T-helper 1 cell treated with Interleukin-12 subunit alpha and Interleukin-12 subunit beta and Interleukin-4 antibody, amounts not matched to agents 30 μg/mL and 1 μg/mL, for 36 hours (primary cell): ENCODE measurements at regions not wholly inside any gene's neighbourhood (a gene's known extent, or its start where the extent isn't known, plus 50 kb on each side); places are given as distances from the start of the nearest gene placed in this dataset.
"Not testable (repeated sequence)": the region's sequence is repeated elsewhere in the genome, so short reads cannot be mapped to it uniquely, and the experiment has no call there.

ENCODE experiments used
- H3K27ac Mint-ChIP-seq: one replicate; pipeline ENCODE4 v1.8.0; 2021; ENCODE audit warnings: mild to moderate bottlenecking, mixed read lengths
- H3K27me3 Mint-ChIP-seq: one replicate; pipeline ENCODE4 v1.8.0; 2021; ENCODE audit warnings: low read depth, mixed read lengths
- H3K36me3 Mint-ChIP-seq: one replicate; pipeline ENCODE4 v1.8.0; 2021; ENCODE audit warnings: low read depth, mixed read lengths
- H3K4me1 Mint-ChIP-seq: one replicate; pipeline ENCODE4 v1.8.0; 2021; ENCODE audit warnings: low read depth, mixed read lengths
- H3K4me3 Mint-ChIP-seq: one replicate; pipeline ENCODE4 v1.8.0; 2021; ENCODE audit warnings: mild to moderate bottlenecking, moderate library complexity, mixed read lengths
- H3K9me3 Mint-ChIP-seq: one replicate; pipeline ENCODE4 v1.8.0; 2021; ENCODE audit warnings: mixed read lengths

DNA sequence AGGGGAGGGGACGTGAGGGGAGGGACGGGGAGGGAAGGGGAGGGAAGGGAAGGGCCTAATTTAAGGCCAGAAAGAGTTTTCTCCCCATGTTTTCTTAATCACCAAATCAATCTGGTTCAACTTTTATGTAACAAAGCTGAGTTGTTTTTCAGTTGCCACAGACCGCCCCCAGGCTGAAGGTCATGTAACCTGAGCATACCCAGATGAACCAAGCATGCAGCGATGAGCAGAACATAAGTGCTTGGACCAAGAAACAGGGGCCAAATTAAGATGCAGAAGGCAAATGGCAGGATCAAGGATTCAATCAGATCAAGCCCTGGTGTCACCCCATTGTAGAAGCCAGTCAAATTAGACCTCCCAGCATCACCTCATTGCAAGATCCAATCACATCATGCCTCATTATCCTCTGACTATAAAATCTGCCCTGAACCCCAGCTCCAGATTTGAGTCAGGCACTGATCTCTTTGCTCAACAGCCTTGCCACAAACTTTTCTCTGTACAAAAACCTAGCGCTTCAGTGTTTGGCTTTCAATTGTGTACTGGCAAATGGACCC is 113.5 kb upstream of the TNPO1 start:
- H3K4me1 Mint-ChIP-seq, result no peaks in the 10 kb centered on the region
- no peaks in the 10 kb centered on the region for H3K36me3 Mint-ChIP-seq
- H3K4me3 Mint-ChIP-seq, result no peak overlapping the region
- no peaks in the 10 kb centered on the region for H3K9me3 Mint-ChIP-seq
- peaks cover 4% of the 10 kb centered on the region for H3K27me3 Mint-ChIP-seq
- no peak overlapping the region for H3K27ac Mint-ChIP-seq

GRCh38 chr5:72702105-72702504 is 114.4 kb upstream of the TNPO1 start:
- not testable (repeated sequence) for H3K27ac Mint-ChIP-seq, H3K4me1 Mint-ChIP-seq, H3K9me3 Mint-ChIP-seq, H3K4me3 Mint-ChIP-seq, H3K36me3 Mint-ChIP-seq, H3K27me3 Mint-ChIP-seq

DNA sequence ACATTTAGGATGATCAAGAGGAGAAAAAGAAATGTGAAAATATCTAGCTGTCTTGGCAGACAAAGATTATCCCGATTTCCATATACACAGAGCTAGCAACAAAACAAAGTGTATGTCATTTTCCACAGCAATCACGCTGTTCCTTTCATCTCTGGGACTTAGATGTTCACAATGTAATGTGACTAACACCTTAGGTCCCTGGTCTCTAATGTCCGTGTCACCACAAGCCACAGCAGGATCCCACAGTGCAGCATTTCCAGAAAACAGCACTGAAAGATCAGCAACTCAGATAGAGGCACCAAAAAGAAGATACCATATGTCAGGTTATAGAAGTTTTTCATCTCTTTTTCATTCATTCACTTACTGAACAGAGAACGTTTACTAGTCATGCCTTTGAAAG is 118.0 kb upstream of the TNPO1 start:
- Mint-ChIP-seq H3K27ac (no peak overlapping the region), H3K4me1 (no peaks in the 10 kb centered on the region), H3K27me3 (peaks cover 9% of the 10 kb centered on the region), H3K4me3 (no peak overlapping the region), H3K9me3 (no peaks in the 10 kb centered on the region), H3K36me3 (no peaks in the 10 kb centered on the region)

GRCh38 chr5:72697622-72698021 is 118.8 kb upstream of the TNPO1 start:
- H3K9me3 Mint-ChIP-seq, result no peaks in the 10 kb centered on the region
- no peaks in the 10 kb centered on the region for H3K4me1 Mint-ChIP-seq
- H3K27ac Mint-ChIP-seq, result no peak overlapping the region
- H3K27me3 Mint-ChIP-seq, result peaks cover 15% of the 10 kb centered on the region
- H3K36me3 Mint-ChIP-seq, result no peaks in the 10 kb centered on the region
- no peak overlapping the region for H3K4me3 Mint-ChIP-seq

DNA sequence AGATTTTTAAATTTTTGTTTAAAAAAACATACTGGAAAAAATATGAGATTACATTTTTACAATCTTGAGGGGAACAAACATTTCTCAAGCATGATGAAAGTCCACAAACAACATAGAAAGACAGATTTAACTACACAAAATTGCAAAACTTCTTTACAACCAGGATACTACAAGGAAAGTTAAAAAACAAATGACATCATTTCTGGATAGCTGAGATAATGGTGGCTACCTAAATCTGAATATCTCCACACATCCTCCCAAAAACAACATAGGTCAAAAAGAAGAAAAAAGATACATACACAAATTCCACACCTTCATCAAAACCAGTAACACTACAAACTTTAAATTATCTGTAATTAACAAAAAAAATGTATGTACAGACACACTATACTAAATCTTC is 120.8 kb upstream of the TNPO1 start:
- Mint-ChIP-seq H3K27ac (no peak overlapping the region), H3K4me3 (no peak overlapping the region), H3K27me3 (peaks cover 15% of the 10 kb centered on the region), H3K9me3 (no peaks in the 10 kb centered on the region), H3K4me1 (no peaks in the 10 kb centered on the region), H3K36me3 (no peaks in the 10 kb centered on the region)

DNA sequence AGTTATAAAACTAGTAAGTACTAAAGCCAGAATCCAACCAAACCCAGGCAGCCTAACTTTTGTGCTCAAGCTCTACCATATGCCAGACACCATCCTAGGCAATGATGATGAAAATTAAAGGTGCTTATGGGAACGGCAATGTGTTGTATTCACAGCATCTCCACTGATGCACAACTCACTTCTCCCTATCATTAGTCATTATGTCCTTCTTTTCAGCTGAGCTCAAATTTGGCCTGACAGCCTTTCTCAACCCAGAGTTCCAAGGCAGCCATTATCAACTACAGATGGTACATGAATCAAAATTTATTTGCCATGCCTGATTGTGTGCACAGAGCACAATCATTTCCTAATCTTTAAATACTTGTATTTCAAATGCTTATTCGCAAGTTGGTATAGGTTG is 121.6 kb upstream of the TNPO1 start:
- Mint-ChIP-seq H3K27ac (no peak overlapping the region), H3K9me3 (no peaks in the 10 kb centered on the region), H3K27me3 (peaks cover 15% of the 10 kb centered on the region)

GRCh38 chr5:72693546-72694205 is 122.8 kb upstream of the TNPO1 start:
- Mint-ChIP-seq H3K27ac (no peak overlapping the region), H3K4me3 (no peak overlapping the region), H3K36me3 (no peaks in the 10 kb centered on the region), H3K4me1 (no peaks in the 10 kb centered on the region), H3K27me3 (peaks cover 12% of the 10 kb centered on the region), H3K9me3 (no peaks in the 10 kb centered on the region)

More for the DNA sequence above, 121.6 kb upstream of the TNPO1 start:
- no peaks in the 10 kb centered on the region for H3K4me1 Mint-ChIP-seq
- H3K4me3 Mint-ChIP-seq, result no peak overlapping the region
- no peaks in the 10 kb centered on the region for H3K36me3 Mint-ChIP-seq

GRCh38 chr5:72692651-72693442 is 123.6 kb upstream of the TNPO1 start:
- no peaks in the 10 kb centered on the region for H3K9me3 Mint-ChIP-seq
- H3K27me3 Mint-ChIP-seq, result peaks cover 10% of the 10 kb centered on the region
- H3K4me1 Mint-ChIP-seq, result no peaks in the 10 kb centered on the region
- H3K36me3 Mint-ChIP-seq, result no peaks in the 10 kb centered on the region
- no peak overlapping the region for H3K27ac Mint-ChIP-seq
- H3K4me3 Mint-ChIP-seq, result no peak overlapping the region

DNA sequence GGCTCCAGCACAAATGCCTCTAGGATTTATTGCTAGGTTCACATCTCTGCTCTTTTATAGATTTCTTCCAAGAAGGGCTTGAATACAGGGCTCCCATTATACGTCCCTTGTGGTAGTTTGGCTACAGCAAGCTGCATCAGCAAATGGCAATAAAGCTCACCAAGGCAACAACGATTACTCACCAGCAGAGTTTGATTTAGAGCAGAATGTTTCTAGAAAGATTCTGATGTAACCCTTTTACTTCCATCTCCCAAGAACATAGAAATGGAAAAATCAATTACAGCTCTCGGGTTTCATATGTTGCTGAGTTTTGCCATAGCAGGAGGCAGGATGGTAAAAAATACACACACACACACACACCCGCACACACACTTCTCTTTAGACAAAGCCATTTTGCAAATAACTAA is 124.2 kb upstream of the TNPO1 start:
- Mint-ChIP-seq H3K27me3 (peaks cover 10% of the 10 kb centered on the region), H3K36me3 (no peaks in the 10 kb centered on the region), H3K4me1 (no peaks in the 10 kb centered on the region), H3K4me3 (no peak overlapping the region), H3K27ac (no peak overlapping the region), H3K9me3 (no peaks in the 10 kb centered on the region)

DNA sequence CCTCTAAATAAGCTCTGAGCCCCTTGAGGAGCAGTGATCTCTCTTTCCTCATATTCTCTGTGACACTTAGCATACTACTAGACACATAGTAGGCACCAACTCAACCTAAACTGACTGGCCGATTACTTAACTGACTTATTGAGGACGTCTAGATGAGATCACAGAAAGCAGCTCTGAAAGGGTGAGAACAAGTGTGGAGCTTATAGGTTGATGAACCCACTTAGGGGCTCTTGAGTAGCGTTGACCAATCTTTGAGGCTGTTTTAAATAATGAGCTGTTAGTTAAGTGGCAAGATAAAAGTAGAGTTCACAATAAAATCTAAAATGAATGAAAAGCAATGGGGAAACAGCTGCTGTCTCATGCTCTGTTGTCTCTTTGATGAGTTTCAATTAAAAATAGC is 124.7 kb upstream of the TNPO1 start:
- H3K27me3 Mint-ChIP-seq, result peaks cover 10% of the 10 kb centered on the region
- H3K9me3 Mint-ChIP-seq, result no peaks in the 10 kb centered on the region
- H3K4me3 Mint-ChIP-seq, result no peak overlapping the region
- no peaks in the 10 kb centered on the region for H3K36me3 Mint-ChIP-seq
- H3K27ac Mint-ChIP-seq, result no peak overlapping the region
- no peaks in the 10 kb centered on the region for H3K4me1 Mint-ChIP-seq

GRCh38 chr5:72688916-72689315 is 127.5 kb upstream of the TNPO1 start:
- Mint-ChIP-seq H3K36me3 (no peaks in the 10 kb centered on the region), H3K4me3 (no peak overlapping the region), H3K9me3 (no peaks in the 10 kb centered on the region), H3K4me1 (no peaks in the 10 kb centered on the region), H3K27me3 (peaks cover 6% of the 10 kb centered on the region), H3K27ac (no peak overlapping the region)

GRCh38 chr5:72687288-72687687 is 129.2 kb upstream of the TNPO1 start:
- peaks cover 3% of the 10 kb centered on the region for H3K9me3 Mint-ChIP-seq
- H3K27ac Mint-ChIP-seq, result no peak overlapping the region
- no peaks in the 10 kb centered on the region for H3K4me1 Mint-ChIP-seq
- H3K4me3 Mint-ChIP-seq, result no peak overlapping the region
- no peaks in the 10 kb centered on the region for H3K36me3 Mint-ChIP-seq
- no peaks in the 10 kb centered on the region for H3K27me3 Mint-ChIP-seq

GRCh38 chr5:72682561-72682960 is 133.9 kb upstream of the TNPO1 start:
- Mint-ChIP-seq H3K36me3 (no peaks in the 10 kb centered on the region), H3K27ac (no peak overlapping the region), H3K4me1 (no peaks in the 10 kb centered on the region), H3K27me3 (no peaks in the 10 kb centered on the region), H3K9me3 (peaks cover 3% of the 10 kb centered on the region), H3K4me3 (no peak overlapping the region)

GRCh38 chr5:72681781-72682180 is 134.7 kb upstream of the TNPO1 start:
- Mint-ChIP-seq H3K27ac (no peak overlapping the region), H3K27me3 (no peaks in the 10 kb centered on the region), H3K4me3 (no peak overlapping the region), H3K4me1 (no peaks in the 10 kb centered on the region), H3K9me3 (peaks cover 3% of the 10 kb centered on the region), H3K36me3 (no peaks in the 10 kb centered on the region)

GRCh38 chr5:72677447-72677846 is 139.0 kb upstream of the TNPO1 start:
- no peak overlapping the region for H3K27ac Mint-ChIP-seq
- H3K27me3 Mint-ChIP-seq, result no peaks in the 10 kb centered on the region
- H3K4me1 Mint-ChIP-seq, result no peaks in the 10 kb centered on the region

More at GRCh38 chr5:72677447-72677846, 139.0 kb upstream of the TNPO1 start:
- Mint-ChIP-seq H3K9me3 (peaks cover 6% of the 10 kb centered on the region), H3K4me3 (no peak overlapping the region), H3K36me3 (no peaks in the 10 kb centered on the region)
